GM18868 (cell line): ENCODE measurements at regions not wholly inside any gene's neighbourhood (a gene's known extent, or its start where the extent isn't known, plus 50 kb on each side); places are given as distances from the start of the nearest gene placed in this dataset.
"Not testable (repeated sequence)": the region's sequence is repeated elsewhere in the genome, so short reads cannot be mapped to it uniquely, and the experiment has no call there.

Experiments used
- ATAC-seq: cut with Tn5 transposase; IDR thresholded peaks from one replicate; pipeline ENCODE4 v1.9.1; 2021; ENCODE audit warnings: mild to moderate bottlenecking, moderate library complexity; ENCODE audit not compliant: unreplicated experiment

DNA sequence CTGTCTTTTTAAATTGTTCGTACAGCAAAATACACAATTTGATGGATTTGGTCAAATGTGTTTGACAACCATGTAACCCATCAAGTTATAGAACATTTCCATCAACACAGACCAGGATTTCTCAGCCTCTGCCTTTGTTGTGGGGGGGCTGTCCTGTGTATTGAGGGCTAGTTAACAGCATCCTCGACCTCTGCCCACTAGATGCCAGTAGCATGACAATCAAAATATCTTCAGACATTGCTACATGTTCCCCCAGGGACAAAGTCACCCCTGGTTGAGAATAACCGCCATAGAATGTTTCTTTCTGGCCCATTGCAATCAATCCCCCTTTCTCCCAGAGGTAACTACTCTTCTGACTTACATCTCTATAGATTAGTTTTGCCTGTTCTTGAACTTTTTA is 310.1 kb upstream of the RGMA start:
- ATAC-seq = no peak

DNA sequence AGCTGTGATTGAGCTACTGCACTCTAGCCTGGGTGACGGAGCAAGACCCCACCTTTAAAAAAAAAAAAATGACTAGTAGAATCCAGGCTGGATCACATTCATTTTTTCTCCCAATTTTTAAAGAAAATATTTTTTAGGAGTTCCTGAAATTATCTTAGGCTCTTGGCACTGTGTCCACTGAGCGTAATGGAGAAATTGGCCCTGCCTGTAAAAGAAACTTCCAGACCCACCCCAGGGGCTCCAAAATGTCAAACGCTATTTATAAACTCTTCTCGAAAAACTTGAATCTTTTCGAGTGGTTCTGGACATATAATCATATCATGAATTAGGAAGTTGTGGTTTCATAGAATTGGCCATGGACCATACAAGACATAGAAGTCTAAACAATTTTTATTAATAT is 300.2 kb upstream of the RGMA start:
- no peak for ATAC-seq

GRCh38 chr15:93384886-93385285 is 295.9 kb upstream of the RGMA start:
- ATAC-seq = no peak

DNA sequence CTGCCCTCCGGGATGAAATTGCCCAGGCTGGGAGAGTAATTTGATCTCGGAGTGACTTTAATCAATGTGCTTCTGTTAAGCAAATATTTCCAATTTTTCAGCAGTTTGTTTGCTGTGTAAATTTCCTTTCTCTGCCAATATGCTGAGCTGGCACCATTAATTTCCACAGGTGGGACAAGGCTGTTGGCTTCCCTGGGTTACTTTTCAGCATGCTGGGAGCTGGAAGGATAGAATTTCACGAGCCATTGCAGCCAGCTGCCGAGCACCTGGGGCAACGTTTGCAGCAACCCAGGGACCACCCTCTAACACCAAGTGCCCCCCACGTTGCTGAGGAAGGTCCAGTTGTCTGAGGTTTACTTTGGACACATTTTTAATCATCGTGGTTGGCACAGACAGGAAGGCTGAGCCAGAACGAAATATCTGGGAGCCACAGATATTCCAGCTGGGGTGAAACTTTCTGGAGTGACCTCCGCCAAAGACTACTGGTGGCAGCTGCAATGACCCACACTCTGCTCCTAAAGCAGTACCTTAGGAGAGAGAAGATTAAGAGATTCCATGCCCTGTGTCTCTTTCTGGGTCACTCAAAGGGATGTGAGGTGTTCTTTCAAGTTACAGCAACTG is 293.3 kb upstream of the RGMA start:
- ATAC-seq = no peak

DNA sequence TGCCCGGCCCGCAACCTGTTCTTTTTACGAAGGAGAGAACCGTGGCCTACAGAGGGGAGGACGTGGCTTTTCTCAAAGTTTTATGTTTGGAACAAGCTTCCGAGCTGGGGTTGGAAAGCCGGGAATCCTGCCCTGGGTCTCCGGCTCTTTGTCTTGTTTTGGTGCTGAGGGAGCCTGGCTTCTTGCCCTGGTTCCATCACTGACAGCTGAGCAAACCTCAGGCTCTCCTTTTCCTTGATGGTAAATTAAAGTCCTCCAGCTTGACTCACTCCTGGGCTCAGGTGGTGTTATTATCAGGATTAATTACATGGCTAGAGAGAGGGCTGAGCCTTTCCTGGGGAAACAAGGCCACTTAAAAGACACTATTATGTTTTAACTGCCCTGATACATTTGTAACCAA is 289.5 kb upstream of the RGMA start:
- no peak for ATAC-seq

DNA sequence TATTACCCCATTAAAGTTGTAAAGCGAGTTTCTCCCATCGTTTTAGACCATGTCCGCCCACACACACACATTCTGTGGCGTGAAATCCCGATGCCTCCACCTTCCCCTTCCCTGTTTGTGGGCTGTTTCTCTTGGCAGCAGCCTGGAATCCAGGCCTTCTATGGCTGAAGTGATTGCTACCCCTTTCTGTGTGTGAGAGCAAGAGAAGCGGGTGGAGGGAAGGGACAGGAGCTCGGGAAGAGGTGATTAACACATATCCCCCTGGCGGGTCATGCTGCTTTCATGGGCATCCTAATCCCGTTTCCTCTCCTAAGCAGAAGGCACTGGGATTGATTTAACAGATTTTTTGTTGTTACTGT is 283.8 kb upstream of the RGMA start:
- ATAC-seq = no peak

- no peak for ATAC-seq
These were observed 283.3 kb upstream of the RGMA start for GRCh38 chr15:93372208-93372864.

DNA sequence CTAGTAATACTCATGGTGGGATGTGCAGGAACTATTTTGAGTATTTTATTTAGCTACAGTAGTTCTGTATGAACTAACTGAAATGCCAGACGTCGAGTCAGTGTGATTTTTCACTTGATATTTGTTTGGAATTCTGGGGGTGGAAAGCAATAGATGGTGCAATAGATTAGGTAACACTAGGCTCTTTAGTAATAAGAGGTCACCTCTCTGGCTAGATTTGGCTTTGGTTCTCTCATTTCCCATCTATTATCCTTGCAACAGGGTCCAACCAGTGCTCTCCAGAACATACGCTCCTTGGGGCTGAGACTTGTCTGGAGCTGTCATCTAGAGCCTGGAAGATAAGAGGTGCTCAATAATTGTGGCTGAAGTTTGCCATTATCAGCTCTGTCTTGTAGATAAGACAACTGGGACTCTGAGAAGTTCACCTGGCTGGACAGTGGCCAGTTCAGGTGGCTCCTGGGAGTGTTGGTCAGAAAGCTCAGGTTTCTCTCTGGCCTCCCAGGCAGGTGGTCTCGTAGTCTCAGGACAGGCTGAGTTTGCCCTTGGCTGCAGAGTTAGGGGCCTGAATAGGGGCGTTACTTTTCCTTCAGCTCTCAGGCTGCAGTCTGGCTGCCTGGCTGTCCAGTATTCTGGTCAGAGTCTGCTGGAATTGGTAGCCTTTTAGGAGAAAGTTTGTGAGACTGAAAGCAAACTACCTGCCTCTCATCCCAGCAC is 277.5 kb upstream of the RGMA start:
- no peak for ATAC-seq

DNA sequence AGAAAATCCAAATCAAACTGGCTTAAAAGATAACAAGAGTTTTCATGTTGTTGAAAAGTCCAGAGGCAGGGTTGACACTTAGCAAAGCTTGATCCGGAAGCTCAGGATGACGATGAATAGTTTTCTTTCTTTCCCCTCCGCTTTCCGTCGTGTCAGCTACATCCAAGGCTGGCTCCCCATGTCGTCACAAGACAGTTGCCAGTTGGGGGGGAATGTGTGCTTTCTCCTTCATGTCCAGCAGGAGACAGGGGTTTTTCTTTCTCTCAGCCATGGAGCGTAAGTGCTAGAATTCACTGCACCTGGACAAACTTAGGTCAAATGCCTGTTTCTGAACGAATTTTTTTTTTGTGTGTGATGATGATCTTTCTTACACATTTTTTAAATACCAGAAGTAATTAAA is 273.8 kb upstream of the RGMA start:
- ATAC-seq = no peak

DNA sequence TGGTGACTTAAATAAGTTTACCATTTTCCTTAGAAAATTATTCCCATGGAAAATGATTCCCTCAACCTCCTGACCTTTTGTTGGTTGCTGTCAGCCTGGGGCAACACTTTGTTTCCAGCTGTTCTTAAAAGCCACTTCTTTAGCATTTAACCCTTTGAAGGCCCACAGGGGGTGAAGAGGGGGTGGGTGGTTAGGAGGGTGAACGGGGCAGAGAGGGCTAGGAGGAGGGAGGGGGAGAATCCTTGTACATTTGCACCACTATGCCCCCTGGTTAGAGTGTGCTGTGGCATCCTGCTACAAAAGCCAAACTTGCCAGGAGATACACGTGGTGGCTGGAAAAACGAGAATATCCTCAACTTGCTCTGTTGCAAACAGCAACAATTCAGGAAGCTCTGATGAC is 273.2 kb upstream of the RGMA start:
- no peak for ATAC-seq

- no peak for ATAC-seq
These were observed 272.7 kb upstream of the RGMA start for GRCh38 chr15:93361703-93362102.

DNA sequence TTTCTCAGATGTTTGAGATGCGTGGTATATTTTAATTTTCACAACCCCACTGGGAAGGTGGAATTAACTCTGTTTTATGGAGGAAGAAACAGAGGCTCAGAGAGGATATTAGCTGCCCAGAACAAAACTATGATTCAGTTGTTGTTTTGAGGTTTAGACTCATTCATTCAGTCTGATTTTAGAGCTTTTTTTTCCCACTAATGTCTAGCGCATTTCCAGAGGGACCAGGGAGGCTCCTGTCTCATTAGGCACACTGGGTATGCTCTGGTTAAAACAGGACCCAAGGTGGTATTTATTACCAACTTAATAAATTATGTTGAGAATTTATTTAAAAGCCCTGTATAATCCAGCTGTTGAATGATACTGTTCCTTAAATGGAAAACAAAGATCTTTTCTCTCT is 272.0 kb upstream of the RGMA start:
- no peak for ATAC-seq

DNA sequence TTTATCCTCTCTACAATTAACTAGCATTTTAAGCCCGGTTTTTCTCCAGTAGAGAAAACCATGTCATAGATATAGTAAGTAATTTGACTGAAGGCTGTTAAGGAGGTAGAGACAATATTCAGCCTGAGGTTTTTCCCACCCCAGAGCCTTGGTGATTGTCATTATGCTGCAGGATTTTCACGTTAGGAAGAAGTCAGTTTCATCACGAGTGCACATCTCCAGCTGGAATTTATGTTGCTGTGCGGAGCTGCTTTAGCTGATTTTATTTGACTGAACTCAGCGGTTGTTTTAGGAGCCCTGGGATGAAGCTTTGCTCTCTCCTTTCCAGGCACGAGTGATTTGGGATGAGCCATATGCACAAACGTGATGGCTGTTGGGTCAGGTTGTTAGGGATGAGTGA is 271.3 kb upstream of the RGMA start:
- no peak for ATAC-seq

GRCh38 chr15:93359425-93360131 is 270.6 kb upstream of the RGMA start:
- no peak for ATAC-seq

DNA sequence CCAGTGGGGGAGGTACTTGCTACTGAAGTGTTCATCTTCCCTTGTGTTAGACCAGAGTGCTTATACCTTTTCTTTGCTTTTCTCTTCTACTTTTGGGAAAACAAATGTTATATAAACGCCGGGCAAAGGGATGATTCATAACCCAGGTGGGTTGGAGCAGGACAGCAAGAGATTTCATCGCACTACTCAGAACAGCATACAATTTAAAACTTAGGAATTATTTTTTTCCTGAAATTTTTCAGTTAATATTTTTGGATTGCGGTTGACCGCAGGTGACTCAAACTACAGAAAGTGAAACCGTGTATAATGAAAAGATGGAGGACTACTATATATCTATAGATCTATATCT is 270.0 kb upstream of the RGMA start:
- no peak for ATAC-seq

- no peak for ATAC-seq
These were observed 269.4 kb upstream of the RGMA start for GRCh38 chr15:93358166-93359059.

GRCh38 chr15:93348711-93349545 is 259.9 kb upstream of the RGMA start:
- no peak for ATAC-seq

- no peak for ATAC-seq
These were observed 259.0 kb upstream of the RGMA start for GRCh38 chr15:93347986-93348385.

- ATAC-seq = no peak
These were observed 257.0 kb upstream of the RGMA start for GRCh38 chr15:93345981-93346380.

- ATAC-seq = not testable (repeated sequence)
These were observed 254.4 kb upstream of the RGMA start for GRCh38 chr15:93343402-93343801.
